HG03520 (cell line): ENCODE measurements at regions not wholly inside any gene's neighbourhood (a gene's known extent, or its start where the extent isn't known, plus 50 kb on each side); places are given as distances from the start of the nearest gene placed in this dataset.

Experiments
- ATAC-seq: cut with Tn5 transposase; IDR thresholded peaks from one replicate; pipeline ENCODE4 v1.9.1; 2021; ENCODE audit warnings: mild to moderate bottlenecking, moderate library complexity; ENCODE audit not compliant: unreplicated experiment

- ATAC-seq, result no peak
These were observed 195.8 kb upstream of the HABP2 start for GRCh38 chr10:113356794-113357680.

GRCh38 chr10:113357681-113358300 is 195.1 kb upstream of the HABP2 start:
- ATAC-seq, result no peak

DNA sequence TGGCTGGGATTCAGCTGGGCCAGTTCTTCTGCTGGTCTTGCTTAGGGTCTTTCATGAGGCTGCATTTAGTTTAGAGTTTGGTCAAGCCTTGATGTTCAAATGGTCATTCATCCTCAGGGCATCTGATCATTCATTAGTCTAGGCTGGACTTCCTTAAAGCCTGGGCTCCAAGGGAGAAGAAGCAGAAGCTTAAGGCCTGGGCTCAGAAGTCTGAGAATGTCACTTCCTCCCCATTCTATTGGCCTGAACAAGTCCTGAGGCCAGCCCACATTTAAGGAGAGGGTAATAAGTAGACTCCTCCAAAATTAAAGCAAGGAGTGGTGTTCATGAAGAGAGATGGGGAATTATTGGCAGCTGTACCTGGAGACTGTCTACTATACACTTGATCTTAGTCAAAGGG is 193.2 kb upstream of the HABP2 start:
- ATAC-seq, result no peak

GRCh38 chr10:113360870-113361269 is 192.0 kb upstream of the HABP2 start:
- no peak for ATAC-seq

- no peak for ATAC-seq
These were observed 190.2 kb upstream of the HABP2 start for GRCh38 chr10:113362645-113363091.

GRCh38 chr10:113364227-113364626 is 188.6 kb upstream of the HABP2 start:
- ATAC-seq, result no peak

- ATAC-seq, result no peak
These were observed 184.0 kb upstream of the HABP2 start for GRCh38 chr10:113368666-113369364.

DNA sequence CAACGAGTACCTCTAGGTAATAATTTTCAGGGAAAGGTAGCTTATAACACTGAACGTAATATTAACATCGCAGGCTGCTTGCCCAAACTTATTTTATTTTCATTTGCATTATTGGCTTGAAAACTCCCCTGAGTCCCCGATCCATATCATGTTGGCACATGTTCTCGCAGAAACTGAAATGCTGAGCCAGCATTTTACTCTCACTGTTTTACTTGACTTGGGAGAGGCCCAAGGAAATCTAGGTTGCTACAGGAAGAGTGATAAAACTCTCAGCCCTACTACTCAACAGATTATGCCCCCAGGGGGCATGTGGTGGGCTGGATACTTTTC is 183.5 kb upstream of the HABP2 start:
- no peak for ATAC-seq

- ATAC-seq, result no peak
These were observed 176.4 kb upstream of the HABP2 start for GRCh38 chr10:113376428-113376827.

DNA sequence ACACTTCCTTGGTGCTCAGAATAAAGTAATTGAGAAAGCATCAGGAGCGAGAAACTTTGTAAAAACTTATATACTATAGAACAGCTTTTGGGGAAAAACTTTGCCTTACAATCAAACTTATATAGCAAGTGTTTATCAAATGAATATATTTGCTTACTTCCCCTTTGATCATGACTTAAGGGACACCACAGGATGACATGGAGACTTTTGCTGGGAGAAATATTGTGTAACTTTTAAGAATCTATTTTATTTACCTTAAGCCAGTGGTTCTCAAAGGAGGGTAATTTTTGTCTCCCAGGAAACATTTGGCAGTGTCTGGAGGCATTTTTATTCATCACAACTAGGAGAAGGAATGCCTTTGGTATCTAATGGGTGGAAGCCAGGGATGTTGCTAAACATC is 173.8 kb upstream of the HABP2 start:
- ATAC-seq, result no peak

- no peak for ATAC-seq
These were observed 171.4 kb upstream of the HABP2 start for GRCh38 chr10:113381416-113381815.

DNA sequence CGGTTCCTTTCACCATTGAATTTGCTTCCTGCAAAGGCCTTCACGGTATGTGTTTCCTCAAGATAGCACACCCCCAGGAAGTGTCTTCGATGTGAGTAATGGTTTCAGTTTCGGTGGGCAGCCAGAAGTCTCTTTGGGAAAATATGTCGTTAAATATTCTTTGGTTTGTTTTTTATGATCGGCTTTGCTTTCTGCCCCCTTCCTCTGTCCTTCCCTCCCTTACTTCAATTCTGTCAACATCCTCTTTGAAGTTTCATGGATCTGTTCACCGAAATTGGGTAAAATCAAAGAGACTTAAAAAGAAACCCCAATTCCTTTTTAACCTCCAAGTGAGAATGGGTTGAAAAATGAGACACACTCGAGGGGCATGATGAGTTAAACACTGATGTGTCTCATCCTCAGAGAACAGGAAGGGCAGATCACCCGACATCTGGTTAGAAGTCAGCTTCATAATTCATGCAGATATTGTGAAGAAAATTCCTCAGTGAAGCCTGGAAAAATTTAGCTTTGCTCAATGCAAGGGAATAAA is 170.8 kb upstream of the HABP2 start:
- ATAC-seq, result no peak

GRCh38 chr10:113382691-113383090 is 170.2 kb upstream of the HABP2 start:
- ATAC-seq, result no peak

DNA sequence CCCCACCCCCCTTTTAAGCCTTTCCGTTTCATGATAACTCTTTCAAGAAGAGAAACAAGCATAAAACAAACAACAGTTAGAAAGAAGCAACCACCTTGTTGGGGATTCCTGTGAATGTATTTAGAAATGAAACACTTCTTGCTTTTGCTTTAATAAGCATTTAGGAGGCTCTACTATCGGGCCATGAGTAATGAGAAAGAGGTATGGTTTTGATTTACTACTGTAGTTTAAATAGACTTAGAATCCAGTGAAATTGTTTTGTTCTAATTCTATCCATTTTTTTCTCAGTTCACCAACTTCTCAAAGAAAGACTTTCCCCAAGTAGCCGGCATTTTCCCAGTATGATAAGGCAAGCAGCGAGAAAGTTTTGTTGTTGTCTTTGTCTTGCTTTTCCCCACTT is 168.7 kb upstream of the HABP2 start:
- no peak for ATAC-seq

- ATAC-seq, result peak; percentile 75
These were observed 167.5 kb upstream of the HABP2 start for GRCh38 chr10:113385021-113385999.

GRCh38 chr10:113386005-113386404 is 166.8 kb upstream of the HABP2 start:
- no peak for ATAC-seq

DNA sequence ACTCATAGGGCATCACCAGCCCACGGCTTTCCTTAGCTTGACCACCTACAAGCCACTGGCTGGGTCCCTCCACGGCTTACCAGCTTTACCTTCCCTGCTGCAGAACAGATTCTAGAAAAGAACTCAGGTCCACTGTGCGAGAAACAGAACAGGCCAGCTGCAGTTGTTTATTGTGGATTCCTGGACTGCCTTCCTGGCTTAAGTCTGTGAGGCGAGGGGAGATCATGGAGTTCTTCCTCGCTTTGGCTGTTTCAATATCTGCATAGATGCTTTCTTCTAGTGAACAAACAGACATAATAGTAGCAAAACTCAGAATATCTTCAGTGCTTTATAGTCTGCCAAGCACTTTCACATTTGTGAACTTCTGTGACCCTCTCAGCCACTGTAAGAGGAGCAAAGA is 162.9 kb upstream of the HABP2 start:
- ATAC-seq, result no peak

- ATAC-seq, result no peak
These were observed 162.0 kb upstream of the HABP2 start for GRCh38 chr10:113390896-113391295.

DNA sequence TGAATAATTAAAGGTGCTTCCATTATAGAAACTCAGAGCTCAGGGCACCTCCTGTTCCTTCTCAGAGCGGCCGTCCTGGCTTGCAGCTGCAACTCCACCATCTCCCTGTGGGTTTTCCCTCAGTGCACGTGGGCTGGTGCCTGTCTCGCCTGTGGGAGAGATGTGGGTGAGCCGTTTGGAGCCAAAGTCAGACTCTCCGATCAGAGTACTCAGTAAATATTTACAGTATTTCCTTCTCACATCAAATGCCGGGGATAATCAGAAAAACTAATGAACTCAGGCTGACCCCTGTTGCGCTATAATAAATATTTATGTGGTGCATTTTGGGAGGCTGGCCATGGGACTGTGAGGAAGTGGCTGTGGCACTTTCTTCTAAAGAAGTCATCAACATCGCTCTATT is 155.8 kb upstream of the HABP2 start:
- ATAC-seq, result no peak

- ATAC-seq, result no peak
These were observed 153.8 kb upstream of the HABP2 start for GRCh38 chr10:113399065-113399464.
